ENCODE measurements at regions not wholly inside any gene's neighbourhood (a gene's known extent, or its start where the extent isn't known, plus 50 kb on each side); places are given as distances from the start of the nearest gene placed in this dataset.

- TF ChIP-seq HMGA2 (CRISPR knock-in tag; IDR thresholded peaks at IDR 0.05) (no peak), NFYB (CRISPR knock-in tag; conservative IDR thresholded peaks at IDR 0.05; ENCODE audit: low read depth) (no peak), ZNF232 (CRISPR knock-in tag; IDR thresholded peaks at IDR 0.05) (no peak)
- TF ChIP-seq, protein P1, sequence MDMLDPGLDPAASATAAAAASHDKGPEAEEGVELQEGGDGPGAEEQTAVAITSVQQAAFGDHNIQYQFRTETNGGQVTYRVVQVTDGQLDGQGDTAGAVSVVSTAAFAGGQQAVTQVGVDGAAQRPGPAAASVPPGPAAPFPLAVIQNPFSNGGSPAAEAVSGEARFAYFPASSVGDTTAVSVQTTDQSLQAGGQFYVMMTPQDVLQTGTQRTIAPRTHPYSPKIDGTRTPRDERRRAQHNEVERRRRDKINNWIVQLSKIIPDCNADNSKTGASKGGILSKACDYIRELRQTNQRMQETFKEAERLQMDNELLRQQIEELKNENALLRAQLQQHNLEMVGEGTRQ (CRISPR knock-in tag; IDR thresholded peaks at IDR 0.05): no peak
- TF ChIP-seq, protein P2, sequence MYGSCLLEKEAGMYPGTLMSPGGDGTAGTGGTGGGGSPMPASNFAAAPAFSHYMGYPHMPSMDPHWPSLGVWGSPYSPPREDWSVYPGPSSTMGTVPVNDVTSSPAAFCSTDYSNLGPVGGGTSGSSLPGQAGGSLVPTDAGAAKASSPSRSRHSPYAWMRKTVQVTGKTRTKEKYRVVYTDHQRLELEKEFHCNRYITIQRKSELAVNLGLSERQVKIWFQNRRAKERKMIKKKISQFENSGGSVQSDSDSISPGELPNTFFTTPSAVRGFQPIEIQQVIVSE (CRISPR knock-in tag; IDR thresholded peaks at IDR 0.05; ENCODE audit: borderline replicate concordance): no peak
Observed at GRCh38 chr17:31745964-31746600, 113.0 kb downstream of the COPRS start (continued).

- DNase-seq (ENCODE audit: low spot score): no peak
- Mint-ChIP-seq H3K4me1 (peaks cover 15% of the 10 kb centered on the region), H3K27me3 (ENCODE audit: low read depth) (no peaks in the 10 kb centered on the region), H3K36me3 (no peaks in the 10 kb centered on the region), H3K27ac (no peak overlapping the region), H3K9me3 (no peaks in the 10 kb centered on the region), H3K4me3 (no peak overlapping the region)
- POLR2A ChIA-PET: interaction anchor here (0.6 kb wide), 1 partner anchor 137 kb away, joined by 6 read pairs; no protein-coding TSS in a partner anchor
- ATAC-seq: no peak
- no peak for TF ChIP-seq CREB1 (CRISPR knock-in tag; IDR thresholded peaks at IDR 0.05)
- TF ChIP-seq CTCF (IDR thresholded peaks at IDR 0.05): no peak
- no peak for TF ChIP-seq IRF2 (CRISPR knock-in tag; IDR thresholded peaks at IDR 0.05; ENCODE audit: borderline replicate concordance, low read depth)
- no peak for TF ChIP-seq ZNF138 (CRISPR knock-in tag; conservative IDR thresholded peaks at IDR 0.05)
- no peak for TF ChIP-seq ZNF423 (CRISPR knock-in tag; IDR thresholded peaks at IDR 0.05)
- no peak for TF ChIP-seq ZMAT4 (CRISPR knock-in tag; IDR thresholded peaks at IDR 0.05)
- TF ChIP-seq JUN (CRISPR knock-in tag; IDR thresholded peaks at IDR 0.05): no peak
- TF ChIP-seq SMAD3 (CRISPR knock-in tag; IDR thresholded peaks at IDR 0.05; ENCODE audit: borderline replicate concordance): no peak
- no peak for TF ChIP-seq ZNF512 (CRISPR knock-in tag; IDR thresholded peaks at IDR 0.05; ENCODE audit: borderline replicate concordance)
- no peak for TF ChIP-seq ZNF425 (CRISPR knock-in tag; conservative IDR thresholded peaks at IDR 0.05)
- TF ChIP-seq, protein P3, sequence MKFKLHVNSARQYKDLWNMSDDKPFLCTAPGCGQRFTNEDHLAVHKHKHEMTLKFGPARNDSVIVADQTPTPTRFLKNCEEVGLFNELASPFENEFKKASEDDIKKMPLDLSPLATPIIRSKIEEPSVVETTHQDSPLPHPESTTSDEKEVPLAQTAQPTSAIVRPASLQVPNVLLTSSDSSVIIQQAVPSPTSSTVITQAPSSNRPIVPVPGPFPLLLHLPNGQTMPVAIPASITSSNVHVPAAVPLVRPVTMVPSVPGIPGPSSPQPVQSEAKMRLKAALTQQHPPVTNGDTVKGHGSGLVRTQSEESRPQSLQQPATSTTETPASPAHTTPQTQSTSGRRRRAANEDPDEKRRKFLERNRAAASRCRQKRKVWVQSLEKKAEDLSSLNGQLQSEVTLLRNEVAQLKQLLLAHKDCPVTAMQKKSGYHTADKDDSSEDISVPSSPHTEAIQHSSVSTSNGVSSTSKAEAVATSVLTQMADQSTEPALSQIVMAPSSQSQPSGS (CRISPR knock-in tag; IDR thresholded peaks at IDR 0.05; ENCODE audit: borderline replicate concordance, low read depth): no peak
- TF ChIP-seq TEAD4 (CRISPR knock-in tag; IDR thresholded peaks at IDR 0.05): no peak
- no peak for TF ChIP-seq ZNF232 (CRISPR knock-in tag; IDR thresholded peaks at IDR 0.05)
- no peak for TF ChIP-seq KAT7 (CRISPR knock-in tag; IDR thresholded peaks at IDR 0.05; ENCODE audit: borderline replicate concordance)
- TF ChIP-seq, protein P1 (CRISPR knock-in tag; IDR thresholded peaks at IDR 0.05): no peak
- CTCF ChIA-PET: interaction anchor here (1.0 kb wide), 2 partner anchors 11 to 98 kb away, joined by 3 to 5 read pairs; no protein-coding TSS in a partner anchor
Observed at GRCh38 chr17:31744511-31744951, 114.5 kb downstream of the COPRS start.

Measured in WTC11 (cell line).